ENCODE measurements at regions not wholly inside any gene's neighbourhood (a gene's known extent, or its start where the extent isn't known, plus 50 kb on each side); places are given as distances from the start of the nearest gene placed in this dataset.

GRCh38 chr10:84603971-84604370 is 275.6 kb downstream of the CCSER2 start:
- H3K4me3 ChIP-seq (replicated peaks; ENCODE audit: low read depth, low read length): no peak overlapping the region
- TF ChIP-seq CTCF (IDR thresholded peaks at IDR 0.05; ENCODE audit: low read depth, low read length, missing control alignments): no peak
- no peak for DNase-seq (ENCODE audit: extremely low read depth, low read depth)

- DNase-seq (ENCODE audit: extremely low read depth, low read depth): no peak
- TF ChIP-seq CTCF (IDR thresholded peaks at IDR 0.05; ENCODE audit: low read depth, low read length, missing control alignments): no peak
- no peak overlapping the region for H3K4me3 ChIP-seq (replicated peaks; ENCODE audit: low read depth, low read length)
Observed at GRCh38 chr10:84605802-84606201, 277.4 kb downstream of the CCSER2 start.

GRCh38 chr10:84606428-84606827 is 278.0 kb downstream of the CCSER2 start:
- no peak for DNase-seq (ENCODE audit: extremely low read depth, low read depth)
- H3K4me3 ChIP-seq (replicated peaks; ENCODE audit: low read depth, low read length): no peak overlapping the region
- no peak for TF ChIP-seq CTCF (IDR thresholded peaks at IDR 0.05; ENCODE audit: low read depth, low read length, missing control alignments)

GRCh38 chr10:84607044-84607443 is 278.7 kb downstream of the CCSER2 start:
- no peak for DNase-seq (ENCODE audit: extremely low read depth, low read depth)
- TF ChIP-seq CTCF (IDR thresholded peaks at IDR 0.05; ENCODE audit: low read depth, low read length, missing control alignments): no peak
- no peak overlapping the region for H3K4me3 ChIP-seq (replicated peaks; ENCODE audit: low read depth, low read length)

- no peak for DNase-seq (ENCODE audit: extremely low read depth, low read depth)
- no peak overlapping the region for H3K4me3 ChIP-seq (replicated peaks; ENCODE audit: low read depth, low read length)
- no peak for TF ChIP-seq CTCF (IDR thresholded peaks at IDR 0.05; ENCODE audit: low read depth, low read length, missing control alignments)
Observed at GRCh38 chr10:84607523-84607922, 279.1 kb downstream of the CCSER2 start.

GRCh38 chr10:84608126-84608525 is 279.7 kb downstream of the CCSER2 start:
- DNase-seq (ENCODE audit: extremely low read depth, low read depth): no peak
- TF ChIP-seq CTCF (IDR thresholded peaks at IDR 0.05; ENCODE audit: low read depth, low read length, missing control alignments): no peak

GRCh38 chr10:84613336-84614021 is 285.1 kb downstream of the CCSER2 start:
- DNase-seq (ENCODE audit: extremely low read depth, low read depth): no peak
- TF ChIP-seq CTCF (IDR thresholded peaks at IDR 0.05; ENCODE audit: low read depth, low read length, missing control alignments): no peak
- H3K4me3 ChIP-seq (replicated peaks; ENCODE audit: low read depth, low read length): no peak overlapping the region

More at GRCh38 chr10:84608126-84608525, 279.7 kb downstream of the CCSER2 start:
- H3K4me3 ChIP-seq (replicated peaks; ENCODE audit: low read depth, low read length): no peak overlapping the region

All from HFF-Myc (cell line).